ENCODE measurements at regions not wholly inside any gene's neighbourhood (a gene's known extent, or its start where the extent isn't known, plus 50 kb on each side); places are given as distances from the start of the nearest gene placed in this dataset.

GRCh38 chr2:15850534-15850933, 89.8 kb upstream of the MYCN start:
- H3K4me2 ChIP-seq (ENCODE audit: insufficient read depth, low read length) = no peak overlapping the region
- H3K27ac ChIP-seq (ENCODE audit: low read depth, low read length) = no peak overlapping the region
- H4K20me1 ChIP-seq (ENCODE audit: insufficient read depth, low read length) = no peaks in the 10 kb centered on the region
- no peak overlapping the region for H2AFZ ChIP-seq (ENCODE audit: low read length)
- H3K9me3 ChIP-seq (ENCODE audit: low read depth, low read length) = no peaks in the 10 kb centered on the region
- TF ChIP-seq CTCF (IDR thresholded peaks at IDR 0.05; ENCODE audit: extremely low read depth, low read depth, low read length) = no peak
- no peaks in the 10 kb centered on the region for H3K36me3 ChIP-seq (ENCODE audit: insufficient read depth, low read length)
- no peaks in the 10 kb centered on the region for H3K27me3 ChIP-seq (ENCODE audit: insufficient read depth, low read length)
- H3K79me2 ChIP-seq (ENCODE audit: insufficient read depth, low read length) = no peaks in the 10 kb centered on the region
- H3K4me1 ChIP-seq (ENCODE audit: insufficient read depth, low read length) = no peaks in the 10 kb centered on the region
- DNase-seq (ENCODE audit: insufficient read length, low spot score, missing footprints) = no peak
- H3K4me3 ChIP-seq (ENCODE audit: insufficient read depth, low read length) = no peak overlapping the region

GRCh38 chr2:15851076-15851693, 89.2 kb upstream of the MYCN start:
- Histone ChIP-seq H3K9me3 (ENCODE audit: low read depth, low read length) (no peaks in the 10 kb centered on the region), H3K79me2 (ENCODE audit: insufficient read depth, low read length) (no peaks in the 10 kb centered on the region), H4K20me1 (ENCODE audit: insufficient read depth, low read length) (no peaks in the 10 kb centered on the region)

GRCh38 chr2:15852811-15853210, 87.5 kb upstream of the MYCN start:
- Histone ChIP-seq H3K36me3 (ENCODE audit: insufficient read depth, low read length) (no peaks in the 10 kb centered on the region), H3K9me3 (ENCODE audit: low read depth, low read length) (no peaks in the 10 kb centered on the region), H4K20me1 (ENCODE audit: insufficient read depth, low read length) (no peaks in the 10 kb centered on the region), H3K4me2 (ENCODE audit: insufficient read depth, low read length) (no peak overlapping the region), H3K79me2 (ENCODE audit: insufficient read depth, low read length) (no peaks in the 10 kb centered on the region), H3K27ac (ENCODE audit: low read depth, low read length) (no peak overlapping the region), H3K4me1 (ENCODE audit: insufficient read depth, low read length) (no peaks in the 10 kb centered on the region), H3K4me3 (ENCODE audit: insufficient read depth, low read length) (no peak overlapping the region), H2AFZ (ENCODE audit: low read length) (no peak overlapping the region), H3K27me3 (ENCODE audit: insufficient read depth, low read length) (no peaks in the 10 kb centered on the region)
- DNase-seq (ENCODE audit: insufficient read length, low spot score, missing footprints) = no peak
- no peak for TF ChIP-seq CTCF (IDR thresholded peaks at IDR 0.05; ENCODE audit: extremely low read depth, low read depth, low read length)

More at GRCh38 chr2:15851076-15851693, 89.2 kb upstream of the MYCN start:
- H3K4me2 ChIP-seq (ENCODE audit: insufficient read depth, low read length) = no peak overlapping the region
- H3K36me3 ChIP-seq (ENCODE audit: insufficient read depth, low read length) = no peaks in the 10 kb centered on the region
- no peak overlapping the region for H2AFZ ChIP-seq (ENCODE audit: low read length)
- H3K27ac ChIP-seq (ENCODE audit: low read depth, low read length) = no peak overlapping the region
- no peak for TF ChIP-seq CTCF (IDR thresholded peaks at IDR 0.05; ENCODE audit: extremely low read depth, low read depth, low read length)
- H3K4me1 ChIP-seq (ENCODE audit: insufficient read depth, low read length) = no peaks in the 10 kb centered on the region
- H3K27me3 ChIP-seq (ENCODE audit: insufficient read depth, low read length) = no peaks in the 10 kb centered on the region
- no peak for DNase-seq (ENCODE audit: insufficient read length, low spot score, missing footprints)
- H3K4me3 ChIP-seq (ENCODE audit: insufficient read depth, low read length) = no peak overlapping the region

- Histone ChIP-seq H3K4me3 (ENCODE audit: insufficient read depth, low read length) (no peak overlapping the region), H3K9me3 (ENCODE audit: low read depth, low read length) (no peaks in the 10 kb centered on the region), H3K4me1 (ENCODE audit: insufficient read depth, low read length) (no peaks in the 10 kb centered on the region), H3K27ac (ENCODE audit: low read depth, low read length) (no peak overlapping the region), H3K36me3 (ENCODE audit: insufficient read depth, low read length) (no peaks in the 10 kb centered on the region), H3K4me2 (ENCODE audit: insufficient read depth, low read length) (no peak overlapping the region), H4K20me1 (ENCODE audit: insufficient read depth, low read length) (no peaks in the 10 kb centered on the region), H3K27me3 (ENCODE audit: insufficient read depth, low read length) (no peaks in the 10 kb centered on the region), H2AFZ (ENCODE audit: low read length) (no peak overlapping the region), H3K79me2 (ENCODE audit: insufficient read depth, low read length) (no peaks in the 10 kb centered on the region)
- no peak for TF ChIP-seq CTCF (IDR thresholded peaks at IDR 0.05; ENCODE audit: extremely low read depth, low read depth, low read length)
- DNase-seq (ENCODE audit: insufficient read length, low spot score, missing footprints) = no peak
Observed at GRCh38 chr2:15853903-15854302, 86.4 kb upstream of the MYCN start.

Measured in osteoblast (primary cell).